Liver (tissue), 8 donors: ENCODE measurements at regions not wholly inside any gene's neighbourhood (a gene's known extent, or its start where the extent isn't known, plus 50 kb on each side); places are given as distances from the start of the nearest gene placed in this dataset.

Source experiments
- DNase-seq: peaks from one replicate; pipeline ENCODE4 v3.0.0-alpha.2; 2017; ENCODE audit warnings: low spot score
- H3K27ac ChIP-seq, 2 donors: one replicate each; pipeline ENCODE4 v1.7.0; 2013; ENCODE audit warnings: inconsistent platforms in 2 of 2, low read length in 2 of 2, control low read depth in 1 of 2, low read depth in 1 of 2, mild to moderate bottlenecking in 1 of 2
- H3K27me3 ChIP-seq, 4 donors: one replicate each; pipeline versions ENCODE4 v1.6.1 to v1.7.0; 2013; ENCODE audit warnings: low read length in 3 of 4, inconsistent platforms in 1 of 4, mild to moderate bottlenecking in 1 of 4, moderate library complexity in 1 of 4; ENCODE audit not compliant: control insufficient read depth in 4 of 4, insufficient read depth in 4 of 4
- H3K36me3 ChIP-seq, 4 donors: one replicate each; pipeline versions ENCODE4 v1.6.1 to v1.7.0; 2013; ENCODE audit warnings: low read length in 3 of 4, mild to moderate bottlenecking in 3 of 4, low read depth in 1 of 4, moderate library complexity in 1 of 4; ENCODE audit not compliant: control insufficient read depth in 4 of 4, insufficient read depth in 3 of 4
- H3K4me1 ChIP-seq, 4 donors: one replicate each; pipeline versions ENCODE4 v1.6.1 to v1.7.0; 2013; ENCODE audit warnings: low read length in 3 of 4, mild to moderate bottlenecking in 3 of 4, moderate library complexity in 1 of 4; ENCODE audit not compliant: control insufficient read depth in 4 of 4, insufficient read depth in 4 of 4
- H3K4me3 ChIP-seq, 3 donors: one replicate each; pipeline versions ENCODE4 v1.6.1 to v1.7.0; 2013; ENCODE audit warnings: low read length in 3 of 3, control low read depth in 1 of 3, low read depth in 1 of 3, mild to moderate bottlenecking in 1 of 3
- H3K9ac ChIP-seq, 2 donors: one replicate each; pipeline ENCODE4 v1.7.0; 2013; ENCODE audit warnings: low read length in 2 of 2, mild to moderate bottlenecking in 2 of 2, moderate library complexity in 2 of 2, control low read depth in 1 of 2, low read depth in 1 of 2
- H3K9me3 ChIP-seq, 4 donors: one replicate each; pipeline versions ENCODE4 v1.6.1 to v1.7.0; 2013; ENCODE audit warnings: low read length in 3 of 4; ENCODE audit not compliant: control insufficient read depth in 4 of 4
- ATF3 ChIP-seq: IDR thresholded peaks from 2 replicates; pipeline ENCODE4 v1.6.1; 2016; ENCODE audit warnings: antibody characterized with exemption
- CTCF ChIP-seq: fragments of 150-350 bp; IDR thresholded peaks from 2 replicates; pipeline ENCODE4 v1.5.1; 2017; ENCODE audit warnings: improper control_type of control experiment, low read depth, low read length; ENCODE audit not compliant: missing input control
- EGR1 ChIP-seq, 2 donors: IDR thresholded peaks; 2 replicates each; pipeline ENCODE4 v1.6.1; 2016 to 2018; ENCODE audit warnings: antibody characterized with exemption in 2 of 2, low read depth in 2 of 2
- FOXA1 ChIP-seq: IDR thresholded peaks from 2 replicates; pipeline ENCODE4 v1.6.1; 2016; ENCODE audit warnings: antibody characterized with exemption
- FOXA2 ChIP-seq: IDR thresholded peaks from 2 replicates; pipeline ENCODE4 v1.6.1; 2016; ENCODE audit warnings: antibody characterized with exemption
- GABPA ChIP-seq, 2 donors: IDR thresholded peaks in 1 of 2; conservative IDR thresholded peaks in 1 of 2; 2 replicates each; pipeline ENCODE4 v1.6.1; 2016; ENCODE audit warnings: antibody characterized with exemption in 2 of 2, mild to moderate bottlenecking in 1 of 2, moderate library complexity in 1 of 2
- HNF4A ChIP-seq, 2 donors: conservative IDR thresholded peaks; 2 replicates each; pipeline ENCODE4 v1.6.1; 2016; ENCODE audit warnings: antibody characterized with exemption in 2 of 2, mild to moderate bottlenecking in 2 of 2
- JUND ChIP-seq, 2 donors: IDR thresholded peaks; 2 replicates each; pipeline ENCODE4 v1.6.1; 2016; ENCODE audit warnings: antibody characterized with exemption in 2 of 2
- MAX ChIP-seq: IDR thresholded peaks from 2 replicates; pipeline ENCODE4 v1.6.1; 2016; ENCODE audit warnings: antibody characterized with exemption
- NR2F2 ChIP-seq: IDR thresholded peaks from 2 replicates; pipeline ENCODE4 v1.6.1; 2016; ENCODE audit warnings: antibody characterized with exemption
- RAD21 ChIP-seq, 2 donors: IDR thresholded peaks; 2 replicates each; pipeline ENCODE4 v1.6.1; 2016; ENCODE audit warnings: antibody characterized with exemption in 2 of 2, mild to moderate bottlenecking in 2 of 2
- REST ChIP-seq: IDR thresholded peaks from 2 replicates; pipeline ENCODE4 v1.6.1; 2016; ENCODE audit warnings: antibody characterized with exemption, mild to moderate bottlenecking
- RXRA ChIP-seq, 2 donors: IDR thresholded peaks; 2 replicates each; pipeline ENCODE4 v1.6.1; 2017 to 2018; ENCODE audit warnings: antibody characterized with exemption in 2 of 2, mild to moderate bottlenecking in 1 of 2
- SP1 ChIP-seq: IDR thresholded peaks from 2 replicates; pipeline ENCODE4 v1.6.1; 2018; ENCODE audit warnings: antibody characterized with exemption, mild to moderate bottlenecking
- TAF1 ChIP-seq: conservative IDR thresholded peaks from 2 replicates; pipeline ENCODE4 v1.6.1; 2016; ENCODE audit warnings: antibody characterized with exemption, mild to moderate bottlenecking
- YY1 ChIP-seq: IDR thresholded peaks from 2 replicates; pipeline ENCODE4 v1.6.1; 2016; ENCODE audit warnings: antibody characterized with exemption, mild to moderate bottlenecking
- ZBTB33 ChIP-seq: IDR thresholded peaks from 2 replicates; pipeline ENCODE4 v1.6.1; 2016; ENCODE audit warnings: antibody characterized with exemption
- WGBS: extraction: QIAGEN DNeasy Blood & Tissue Kit; methylation state at CpG from one replicate; pipeline ENCODE4 v1.1.7; 2013; 5-methylcytosine and 5-hydroxymethylcytosine counted together
- donor health status: healthy.
- donor health status: healthy.
- donor health status: healthy.
- donor health status: healthy.
- donor health status: healthy.

GRCh38 chr14:34110531-34110930 lies 159.7 kb upstream of the EGLN3 start:
- Histone ChIP-seq H3K36me3 (no peaks in the 10 kb centered on the region), H3K27ac (no peak overlapping the region), H3K4me3 (no peak overlapping the region), H3K9ac (no peak overlapping the region), H3K27me3 (no peaks in the 10 kb centered on the region), H3K9me3 (no peaks in the 10 kb centered on the region), H3K4me1 (no peaks in the 10 kb centered on the region)
- DNase-seq = no peak
- no peak for TF ChIP-seq HNF4A (conservative IDR thresholded peaks at IDR 0.05)
- no peak for TF ChIP-seq JUND (IDR thresholded peaks at IDR 0.05)
- no peak for TF ChIP-seq MAX
- TF ChIP-seq REST = no peak
- TF ChIP-seq GABPA (IDR thresholded peaks at IDR 0.05 in 1 of 2, conservative IDR thresholded peaks at IDR 0.05 in 1 of 2) = no peak
- no peak for TF ChIP-seq EGR1 (IDR thresholded peaks at IDR 0.05; ENCODE audit: low read depth in 2 of 2)
- TF ChIP-seq NR2F2 = no peak
- no peak for TF ChIP-seq TAF1
- TF ChIP-seq YY1 = no peak
- TF ChIP-seq ATF3 = no peak
- no peak for TF ChIP-seq CTCF
- TF ChIP-seq FOXA2 = no peak
- TF ChIP-seq RXRA (IDR thresholded peaks at IDR 0.05) = no peak
- no peak for TF ChIP-seq ZBTB33
- no peak for TF ChIP-seq FOXA1
- TF ChIP-seq RAD21 (IDR thresholded peaks at IDR 0.05) = no peak
- 73% methylated on average over 2 of the region's 2 CpGs for WGBS

GRCh38 chr14:34107441-34107840 lies 156.6 kb upstream of the EGLN3 start:
- Histone ChIP-seq H3K27ac (no peak overlapping the region), H3K4me3 (no peak overlapping the region), H3K9me3 (no peaks in the 10 kb centered on the region), H3K36me3 (no peaks in the 10 kb centered on the region), H3K4me1 (no peaks in the 10 kb centered on the region), H3K9ac (no peak overlapping the region), H3K27me3 (no peaks in the 10 kb centered on the region)
- 86% methylated on average over 3 of the region's 3 CpGs for WGBS
- TF ChIP-seq EGR1 (IDR thresholded peaks at IDR 0.05; ENCODE audit: low read depth in 2 of 2) = no peak
- TF ChIP-seq GABPA (IDR thresholded peaks at IDR 0.05 in 1 of 2, conservative IDR thresholded peaks at IDR 0.05 in 1 of 2) = no peak
- no peak for TF ChIP-seq RAD21 (IDR thresholded peaks at IDR 0.05)
- no peak for TF ChIP-seq FOXA1
- no peak for TF ChIP-seq SP1
- no peak for TF ChIP-seq REST
- TF ChIP-seq NR2F2 = no peak
- TF ChIP-seq CTCF = no peak
- TF ChIP-seq TAF1 = no peak
- no peak for TF ChIP-seq RXRA (IDR thresholded peaks at IDR 0.05)
- TF ChIP-seq MAX = no peak
- TF ChIP-seq HNF4A (conservative IDR thresholded peaks at IDR 0.05) = no peak
- DNase-seq = no peak
